ENCODE measurements at regions not wholly inside any gene's neighbourhood (a gene's known extent, or its start where the extent isn't known, plus 50 kb on each side); places are given as distances from the start of the nearest gene placed in this dataset.
A peak's percentile ranks its signal among the peaks of the same experiment; 100 is the strongest.

GRCh38 chr13:22064854-22065620, 394.2 kb downstream of the FGF9 start:
- DNase-seq = no peak

DNA sequence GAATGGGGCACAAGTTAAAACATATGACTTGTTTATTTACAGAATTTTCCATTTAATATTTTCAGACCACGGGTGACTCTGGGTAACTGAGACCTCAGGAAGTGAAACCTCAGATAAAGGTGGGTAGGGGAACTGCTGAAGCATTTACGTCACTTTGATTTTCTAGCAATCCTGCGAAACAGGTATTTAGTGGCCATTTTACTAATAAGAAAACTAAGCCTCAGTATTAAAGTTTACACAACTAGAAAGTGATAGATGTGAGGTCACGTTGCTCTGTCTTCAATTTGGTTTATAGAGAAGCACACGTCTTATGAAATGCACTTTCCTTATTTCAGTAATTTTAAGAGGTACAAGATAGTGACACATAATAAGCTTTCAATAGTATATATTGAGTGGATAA, 402.8 kb downstream of the FGF9 start:
- no peak for DNase-seq

DNA sequence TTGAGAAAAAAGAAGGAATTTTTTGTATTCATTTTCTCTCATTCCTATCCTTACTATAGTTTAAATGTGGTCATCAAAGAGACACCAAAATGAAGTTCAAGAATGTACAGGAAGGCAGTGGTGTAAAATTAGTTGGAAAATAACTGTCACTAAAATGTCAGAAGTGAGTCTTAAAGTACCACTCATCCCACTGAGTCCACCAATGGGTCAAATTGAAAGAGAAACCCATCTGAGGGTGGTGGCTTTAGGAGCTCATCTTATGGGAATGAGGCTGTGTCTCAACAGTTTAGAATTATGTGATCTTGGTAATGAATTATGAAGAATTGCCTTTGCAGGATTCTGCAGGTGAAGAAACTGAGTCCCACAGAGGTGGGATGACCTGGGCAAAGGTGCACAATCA, 403.5 kb downstream of the FGF9 start:
- no peak for DNase-seq

DNA sequence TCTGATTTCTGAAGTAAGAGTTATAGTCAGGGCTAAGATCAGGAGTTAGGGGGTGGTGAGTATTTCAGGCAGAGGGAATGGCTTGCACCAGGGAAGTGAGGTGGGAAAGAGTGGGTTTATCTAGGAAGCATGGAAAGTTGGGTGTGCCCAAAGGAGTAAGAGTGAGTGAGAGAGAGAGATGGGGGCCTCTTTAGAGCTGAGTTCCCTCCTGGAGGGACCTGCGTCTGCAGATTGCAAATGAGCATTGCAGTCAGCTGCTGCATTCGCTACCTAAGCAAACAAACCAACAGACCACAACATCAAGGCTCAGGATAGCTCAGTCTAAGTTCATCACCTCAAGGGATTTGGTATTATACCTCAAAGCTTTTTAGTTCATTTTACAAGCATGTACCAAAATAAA, 405.8 kb downstream of the FGF9 start:
- no peak for DNase-seq

DNA sequence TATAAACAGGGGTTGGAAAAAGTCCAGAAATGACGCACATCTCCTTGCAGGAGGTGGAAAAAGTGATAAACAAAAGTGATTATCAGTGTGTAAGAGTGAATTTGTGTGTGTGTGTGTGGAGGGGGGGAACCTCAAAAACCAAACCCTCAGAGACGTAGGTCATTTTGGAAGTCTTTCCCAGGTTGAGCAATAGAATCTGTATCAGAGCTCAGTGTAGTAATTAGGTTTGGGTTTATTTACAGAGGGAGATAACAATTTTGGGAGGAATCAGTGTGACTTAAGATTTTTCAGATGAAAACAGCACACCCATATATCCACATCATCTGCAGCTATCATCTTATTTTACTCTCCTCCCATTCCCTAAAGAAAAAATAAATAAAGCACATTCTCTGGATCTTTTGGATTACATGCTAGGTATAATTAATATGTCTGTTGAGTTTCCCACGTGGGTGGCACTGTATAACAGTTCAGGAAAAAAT, 406.4 kb downstream of the FGF9 start:
- no peak for DNase-seq

GRCh38 chr13:22077764-22078163, 406.9 kb downstream of the FGF9 start:
- DNase-seq = no peak

- no peak for DNase-seq
Observed at GRCh38 chr13:22079961-22080360, 409.1 kb downstream of the FGF9 start.

DNA sequence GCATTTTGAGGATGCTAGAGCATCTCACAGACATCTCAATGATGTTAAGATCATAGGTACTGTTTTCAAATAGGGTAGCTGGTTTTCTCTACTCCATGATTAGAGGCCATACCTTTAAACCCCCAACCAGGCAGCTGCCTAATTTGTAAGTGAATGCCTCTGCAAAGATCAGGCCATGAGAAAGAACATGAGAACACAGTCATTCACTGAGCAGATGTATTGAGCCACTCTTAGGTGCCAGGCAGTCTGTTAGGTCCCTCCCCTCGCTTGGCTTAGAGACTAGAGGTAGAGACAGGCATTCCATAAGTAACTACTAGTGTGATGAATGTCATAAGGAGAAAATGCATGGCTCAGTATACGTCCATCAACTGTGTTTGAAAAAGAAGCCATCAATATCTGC, 410.0 kb downstream of the FGF9 start:
- no peak for DNase-seq

DNA sequence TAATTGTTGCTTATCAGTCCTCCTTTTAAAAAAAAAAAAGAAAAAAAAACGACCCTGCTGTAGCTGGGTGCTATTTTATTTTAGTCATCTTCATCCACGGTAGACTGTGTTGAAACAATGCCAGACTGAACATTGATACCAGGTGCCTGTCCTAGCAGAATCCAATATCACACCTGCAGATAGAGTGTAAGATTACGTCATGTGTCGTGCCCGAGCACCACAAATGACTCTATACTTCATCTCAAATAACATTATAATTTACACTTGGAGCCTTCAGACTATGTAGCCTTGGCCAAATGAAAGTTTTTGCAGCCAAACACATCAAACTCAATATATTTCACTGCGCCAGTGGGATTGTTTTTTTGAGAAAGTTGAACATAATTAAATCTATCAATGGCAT, 410.6 kb downstream of the FGF9 start:
- no peak for DNase-seq

DNA sequence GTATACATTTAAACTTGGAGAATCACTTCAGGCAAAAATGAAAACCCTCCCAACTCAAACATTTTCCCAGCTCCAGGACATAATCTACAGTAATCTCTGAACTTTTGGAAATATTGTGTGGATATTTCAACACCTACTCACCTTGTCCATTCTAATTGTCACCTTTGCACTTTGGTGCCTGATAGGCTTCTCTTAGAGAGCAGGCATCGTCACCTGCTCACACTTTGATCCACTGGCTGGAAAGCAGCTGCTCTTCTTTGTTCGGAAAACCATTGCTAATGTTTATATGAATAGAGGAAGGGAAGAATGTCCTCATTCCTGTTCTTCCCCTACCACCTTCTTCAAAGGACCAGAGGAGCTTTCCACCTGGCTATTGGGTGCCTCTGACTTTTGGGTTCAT, 411.2 kb downstream of the FGF9 start:
- no peak for DNase-seq

- no peak for DNase-seq
Observed at GRCh38 chr13:22082437-22083100, 411.7 kb downstream of the FGF9 start.

DNA sequence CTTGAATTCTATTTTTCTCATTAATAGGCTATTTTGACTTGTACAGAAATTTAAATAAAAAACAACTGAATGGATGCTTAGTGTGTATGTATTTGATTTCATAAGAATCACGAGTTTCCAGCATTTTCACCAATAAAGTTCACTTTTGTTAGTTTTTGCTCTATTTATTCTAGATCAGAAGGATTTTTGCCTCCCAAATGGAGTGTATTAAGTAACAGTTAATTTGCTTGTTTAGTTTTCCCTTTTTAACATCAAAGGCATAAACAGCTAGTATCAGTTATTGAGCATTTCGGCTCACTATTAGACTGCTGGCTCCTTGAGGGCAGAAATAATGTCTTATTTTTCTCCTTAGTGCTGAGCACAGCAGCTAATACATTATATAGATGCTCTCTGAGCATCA, 414.1 kb downstream of the FGF9 start:
- no peak for DNase-seq

- no peak for DNase-seq
Observed at GRCh38 chr13:22086597-22087330, 415.9 kb downstream of the FGF9 start.

DNA sequence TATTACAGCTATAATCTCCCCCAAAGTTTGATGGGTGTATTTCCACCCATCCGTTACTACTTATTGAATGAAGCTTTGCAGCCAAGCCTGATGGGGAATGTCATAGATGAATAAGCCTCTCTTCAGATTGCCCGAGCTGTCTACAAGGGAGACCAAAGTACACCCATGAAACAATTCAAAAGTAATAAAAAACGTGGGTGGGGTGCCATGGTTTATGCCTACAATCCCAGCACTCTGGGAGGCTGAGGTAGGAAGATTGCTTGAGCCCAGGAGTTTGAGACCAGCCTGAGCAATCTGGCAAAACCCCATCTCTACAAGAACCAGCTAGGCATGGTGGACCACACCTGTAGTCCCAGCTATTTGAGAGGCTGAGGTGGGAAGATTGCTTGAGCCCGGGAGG, 419.2 kb downstream of the FGF9 start:
- DNase-seq = no peak

GRCh38 chr13:22091222-22091970, 420.5 kb downstream of the FGF9 start:
- no peak for DNase-seq

DNA sequence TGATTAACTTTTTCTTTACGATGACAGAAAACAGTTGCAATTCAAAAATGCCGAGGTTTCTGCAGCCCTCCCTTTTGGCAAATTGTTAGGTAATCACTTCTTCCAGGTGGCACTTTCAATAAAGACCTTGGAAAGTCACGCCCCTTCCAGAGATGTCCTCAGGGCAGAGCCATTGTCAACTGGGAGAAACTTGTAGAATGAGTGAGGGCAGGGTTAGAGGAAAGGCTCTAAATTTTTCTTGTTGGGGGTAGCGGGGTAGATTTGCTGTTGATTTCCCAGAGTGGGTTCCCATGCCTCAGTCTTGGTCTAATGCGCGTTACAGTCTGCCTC, 421.1 kb downstream of the FGF9 start:
- DNase-seq = no peak

- no peak for DNase-seq
Observed at GRCh38 chr13:22092791-22093560, 422.1 kb downstream of the FGF9 start.

- DNase-seq = no peak
Observed at GRCh38 chr13:22095794-22096193, 424.9 kb downstream of the FGF9 start.

DNA sequence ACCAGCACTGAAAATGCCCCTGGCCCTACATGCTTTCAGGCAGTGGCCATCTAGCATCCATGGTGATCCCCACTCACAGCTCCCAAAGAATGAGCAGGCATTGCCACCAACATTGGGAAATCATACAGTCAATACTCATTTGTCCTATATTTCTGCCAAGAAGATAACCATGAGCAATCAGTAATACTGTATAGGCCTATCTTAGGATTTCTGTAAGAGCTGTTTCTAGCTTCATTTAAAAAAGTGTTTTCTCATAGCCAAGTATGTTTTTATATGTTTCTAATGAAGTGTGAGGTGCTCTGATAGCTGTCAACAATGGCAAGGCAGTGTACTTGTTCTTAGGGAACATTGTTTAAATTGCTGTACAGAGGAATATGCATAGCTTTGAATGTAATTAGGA, 428.7 kb downstream of the FGF9 start:
- DNase-seq = no peak

- no peak for DNase-seq
Observed at GRCh38 chr13:22102271-22102670, 431.4 kb downstream of the FGF9 start.

DNA sequence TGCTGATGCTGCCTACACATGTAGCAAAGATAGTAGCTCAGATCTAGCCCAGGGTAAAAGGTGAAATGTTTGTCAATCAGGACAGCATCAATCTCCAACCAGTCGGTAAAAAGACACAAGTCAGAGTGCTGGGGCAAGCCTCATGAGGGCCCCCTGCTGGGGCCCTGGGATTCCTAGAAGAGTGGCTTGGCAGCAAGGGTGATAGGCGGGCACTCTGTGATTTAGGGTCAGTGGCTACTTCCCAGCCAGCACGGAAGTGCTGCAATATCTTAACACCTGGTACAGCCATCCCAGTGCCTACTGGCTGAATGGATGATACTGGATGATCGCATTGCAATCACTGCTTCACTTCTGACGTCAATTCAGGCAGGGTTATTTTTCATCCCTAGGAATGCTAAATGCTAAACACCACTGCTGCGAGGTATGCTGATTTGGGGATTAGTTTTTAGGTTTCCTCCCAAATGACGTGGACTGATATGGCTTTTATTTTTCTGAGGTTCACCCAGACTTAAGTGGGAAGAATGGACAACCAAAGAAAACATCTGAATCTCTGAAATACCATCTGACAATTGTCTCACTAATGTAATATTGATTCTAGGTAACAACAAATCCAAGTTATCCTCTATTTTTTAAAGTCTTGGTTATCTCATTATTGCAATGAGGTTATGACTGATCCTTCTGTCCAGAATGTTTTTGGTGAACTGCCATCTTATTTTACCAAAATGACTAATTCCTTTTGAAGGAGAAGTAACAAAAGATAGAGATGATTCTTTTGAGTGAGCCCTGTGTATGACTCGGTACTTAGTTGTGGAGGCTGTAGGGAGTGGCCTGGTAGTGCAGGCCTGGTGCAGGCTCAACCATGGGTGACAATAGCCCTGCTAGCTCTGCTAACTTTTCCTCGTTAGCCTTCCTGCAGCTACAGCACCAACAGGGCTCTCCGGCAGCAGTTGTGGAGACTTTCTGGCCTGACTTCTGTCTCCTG, 432.5 kb downstream of the FGF9 start:
- DNase-seq = peak; percentile 18

All from RPMI8226 (cell line).